ENCODE measurements at regions not wholly inside any gene's neighbourhood (a gene's known extent, or its start where the extent isn't known, plus 50 kb on each side); places are given as distances from the start of the nearest gene placed in this dataset.

DNA sequence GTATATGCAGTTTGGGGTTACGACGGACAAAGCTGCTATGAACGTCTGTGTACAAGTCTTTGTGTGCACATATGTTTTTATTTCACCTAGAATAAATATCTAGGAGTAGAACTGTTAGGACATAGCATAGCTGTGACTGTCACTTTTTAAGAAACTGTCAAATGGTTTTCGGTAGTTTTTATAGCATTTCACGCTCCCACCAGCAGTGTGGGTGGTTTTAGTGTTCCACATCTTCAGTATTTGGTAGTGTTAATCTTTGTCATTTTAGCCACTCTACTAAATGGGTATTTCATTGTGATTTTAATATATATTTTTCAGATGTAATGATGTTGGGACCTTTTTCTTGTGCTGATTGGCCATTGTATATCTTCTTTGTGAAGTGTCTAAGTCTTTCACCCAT is 109.1 kb upstream of the BCAT1 start:
- Histone ChIP-seq H3K4me1 (no peaks in the 10 kb centered on the region), H3K9me3 (no peaks in the 10 kb centered on the region), H3K4me3 (no peak overlapping the region), H3K27me3 (no peaks in the 10 kb centered on the region), H3K36me3 (no peaks in the 10 kb centered on the region), H3K27ac (no peak overlapping the region)
- TF ChIP-seq, protein P1, sequence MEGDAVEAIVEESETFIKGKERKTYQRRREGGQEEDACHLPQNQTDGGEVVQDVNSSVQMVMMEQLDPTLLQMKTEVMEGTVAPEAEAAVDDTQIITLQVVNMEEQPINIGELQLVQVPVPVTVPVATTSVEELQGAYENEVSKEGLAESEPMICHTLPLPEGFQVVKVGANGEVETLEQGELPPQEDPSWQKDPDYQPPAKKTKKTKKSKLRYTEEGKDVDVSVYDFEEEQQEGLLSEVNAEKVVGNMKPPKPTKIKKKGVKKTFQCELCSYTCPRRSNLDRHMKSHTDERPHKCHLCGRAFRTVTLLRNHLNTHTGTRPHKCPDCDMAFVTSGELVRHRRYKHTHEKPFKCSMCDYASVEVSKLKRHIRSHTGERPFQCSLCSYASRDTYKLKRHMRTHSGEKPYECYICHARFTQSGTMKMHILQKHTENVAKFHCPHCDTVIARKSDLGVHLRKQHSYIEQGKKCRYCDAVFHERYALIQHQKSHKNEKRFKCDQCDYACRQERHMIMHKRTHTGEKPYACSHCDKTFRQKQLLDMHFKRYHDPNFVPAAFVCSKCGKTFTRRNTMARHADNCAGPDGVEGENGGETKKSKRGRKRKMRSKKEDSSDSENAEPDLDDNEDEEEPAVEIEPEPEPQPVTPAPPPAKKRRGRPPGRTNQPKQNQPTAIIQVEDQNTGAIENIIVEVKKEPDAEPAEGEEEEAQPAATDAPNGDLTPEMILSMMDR (IDR thresholded peaks at IDR 0.05), result no peak
- TF ChIP-seq EP300 (IDR thresholded peaks at IDR 0.05) (no peak), POLR2AphosphoS5 (IDR thresholded peaks at IDR 0.05) (no peak), POLR2A (IDR thresholded peaks at IDR 0.05) (no peak)
- ATAC-seq (ENCODE audit: low FRiP score in 2 of 2) (no peak), DNase-seq (no peak)
- WGBS, 2 donors, result 87 to 95% methylated on average over 5 of the region's 5 CpGs

DNA sequence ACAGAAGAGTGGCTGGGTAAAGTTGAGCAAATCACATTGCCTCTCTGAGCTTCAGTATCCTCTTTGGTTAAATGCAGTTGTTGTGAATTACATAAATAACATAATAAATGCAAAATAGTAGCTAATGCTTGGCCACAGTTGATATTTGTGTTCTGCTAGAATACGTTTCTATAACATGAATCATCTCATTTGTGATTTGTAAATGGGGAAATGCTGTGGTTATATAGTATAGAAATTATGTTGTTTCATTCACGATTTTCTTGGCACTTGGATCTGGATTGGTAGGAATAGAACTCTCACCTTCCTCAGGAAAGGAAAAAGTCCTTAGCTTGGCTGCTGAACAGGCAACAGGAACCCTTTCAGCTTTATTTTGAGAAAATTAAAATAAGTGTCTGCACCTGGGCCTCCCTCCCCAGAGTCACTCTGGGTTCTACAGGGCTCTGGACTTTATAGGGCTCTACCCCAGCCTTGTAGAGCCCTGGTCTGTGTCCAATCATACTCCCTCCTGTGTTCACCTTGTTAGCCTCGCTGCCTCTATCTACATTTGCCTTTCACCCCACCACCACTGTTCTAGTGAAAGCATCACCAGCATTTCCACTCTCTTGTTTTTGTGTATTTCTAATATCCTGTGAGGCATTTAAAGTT is 107.7 kb upstream of the BCAT1 start:
- Histone ChIP-seq H3K27me3 (no peaks in the 10 kb centered on the region), H3K4me1 (peaks cover 0 to 7% (median 0%) of the 10 kb centered on the region in 4 donors), H3K27ac (no peak overlapping the region), H3K9me3 (no peaks in the 10 kb centered on the region), H3K36me3 (no peaks in the 10 kb centered on the region), H3K4me3 (no peak overlapping the region)
- WGBS, 2 donors, result 59 to 62% methylated on average over 3 of the region's 3 CpGs
- DNase-seq (no peak), ATAC-seq (ENCODE audit: low FRiP score in 2 of 2) (no peak)
- TF ChIP-seq EP300 (IDR thresholded peaks at IDR 0.05), result no peak
- TF ChIP-seq POLR2A (IDR thresholded peaks at IDR 0.05), result no peak
- TF ChIP-seq, protein P1 (IDR thresholded peaks at IDR 0.05), result no peak
- TF ChIP-seq POLR2AphosphoS5 (IDR thresholded peaks at IDR 0.05), result no peak

DNA sequence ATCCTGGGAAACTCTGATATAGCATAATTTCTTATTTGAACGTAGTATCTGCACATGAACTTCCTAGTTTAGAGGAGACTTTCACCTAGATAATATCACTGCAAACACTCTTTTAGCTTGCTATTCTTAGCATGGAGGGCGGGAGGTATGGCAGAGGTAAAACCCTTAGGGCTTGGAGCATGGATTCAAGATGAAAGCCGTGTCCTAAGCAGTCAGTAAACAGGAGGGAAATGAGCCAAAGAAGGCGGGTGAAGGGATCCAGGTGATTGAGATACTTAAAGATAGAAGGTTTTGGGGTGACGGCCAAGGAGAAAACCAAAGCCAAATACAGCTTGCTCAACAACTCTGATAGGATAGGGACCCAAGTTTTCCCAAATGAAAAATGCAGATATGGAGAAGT is 107.1 kb upstream of the BCAT1 start:
- Histone ChIP-seq H3K27me3 (no peaks in the 10 kb centered on the region), H3K9me3 (no peaks in the 10 kb centered on the region), H3K36me3 (no peaks in the 10 kb centered on the region), H3K27ac (no peak overlapping the region), H3K4me3 (no peak overlapping the region), H3K4me1 (peaks cover 0 to 7% (median 0%) of the 10 kb centered on the region in 4 donors)
- ATAC-seq (ENCODE audit: low FRiP score in 2 of 2) (no peak), DNase-seq (no peak)
- 54 to 67% methylated on average over 5 of the region's 5 CpGs for WGBS, 2 donors
- TF ChIP-seq, protein P1 (IDR thresholded peaks at IDR 0.05), result no peak
- no peak for TF ChIP-seq POLR2AphosphoS5 (IDR thresholded peaks at IDR 0.05)

DNA sequence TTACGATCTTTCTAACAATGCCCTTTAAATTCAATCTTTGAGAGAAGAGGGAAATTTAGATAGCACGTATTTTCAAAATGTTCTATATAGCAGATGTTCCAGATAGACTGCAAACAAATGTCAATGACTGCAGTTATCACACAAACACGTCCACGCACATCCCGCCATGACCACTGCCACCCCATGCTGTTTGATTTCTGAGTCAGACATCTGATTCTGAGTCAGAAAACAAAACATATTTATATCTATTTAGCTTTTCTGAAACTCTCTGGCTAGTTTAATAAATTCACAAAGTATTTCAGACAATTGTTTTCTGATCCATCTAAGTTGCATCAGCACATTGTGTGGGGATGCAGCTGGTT is 105.9 kb upstream of the BCAT1 start:
- TF ChIP-seq EP300 (IDR thresholded peaks at IDR 0.05), result no peak
- TF ChIP-seq, protein P1 (IDR thresholded peaks at IDR 0.05), result no peak
- no peak for TF ChIP-seq POLR2AphosphoS5 (IDR thresholded peaks at IDR 0.05)
- no peak for TF ChIP-seq POLR2A (IDR thresholded peaks at IDR 0.05)
- peak overlapping the region in 2 of 4 donors; percentile 2 to 51 for H3K4me3 ChIP-seq
- WGBS, 2 donors, result 62 to 71% methylated on average over 5 of the region's 5 CpGs
- no peak for DNase-seq
- no peaks in the 10 kb centered on the region for H3K36me3 ChIP-seq
- H3K4me1 ChIP-seq, result peaks cover 0 to 7% (median 0%) of the 10 kb centered on the region in 4 donors
- no peak overlapping the region for H3K27ac ChIP-seq
- no peaks in the 10 kb centered on the region for H3K9me3 ChIP-seq
- ATAC-seq (ENCODE audit: low FRiP score in 2 of 2), result no peak
- H3K27me3 ChIP-seq, result no peaks in the 10 kb centered on the region

All from upper lobe of left lung (tissue), 6 donors.